GM18519 (cell line): ENCODE measurements at regions not wholly inside any gene's neighbourhood (a gene's known extent, or its start where the extent isn't known, plus 50 kb on each side); places are given as distances from the start of the nearest gene placed in this dataset.

Experiments
- ATAC-seq: cut with Tn5 transposase; IDR thresholded peaks from one replicate; pipeline ENCODE4 v1.9.1; 2021; ENCODE audit warnings: mild to moderate bottlenecking, moderate library complexity; ENCODE audit not compliant: unreplicated experiment, low FRiP score

DNA sequence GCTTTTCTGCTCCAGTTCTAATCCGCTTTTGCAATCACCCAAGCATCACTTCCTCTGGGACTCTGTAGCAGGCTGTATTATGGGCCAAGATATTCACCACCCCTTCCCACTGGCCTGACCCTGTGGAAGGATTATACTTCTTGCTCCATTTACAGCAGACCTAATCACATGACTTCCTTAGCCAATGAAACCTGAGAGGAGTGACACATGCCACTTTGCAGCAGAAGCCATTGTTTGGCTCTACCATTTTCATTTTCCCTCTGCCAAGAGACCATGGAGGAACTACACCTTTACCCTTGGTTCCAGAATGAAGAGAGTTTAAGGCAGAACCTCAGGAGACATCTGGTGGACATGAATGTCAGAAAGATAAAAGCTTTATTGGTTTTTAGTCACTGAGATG, 134.9 kb upstream of the HSD17B12 start:
- ATAC-seq: no peak

DNA sequence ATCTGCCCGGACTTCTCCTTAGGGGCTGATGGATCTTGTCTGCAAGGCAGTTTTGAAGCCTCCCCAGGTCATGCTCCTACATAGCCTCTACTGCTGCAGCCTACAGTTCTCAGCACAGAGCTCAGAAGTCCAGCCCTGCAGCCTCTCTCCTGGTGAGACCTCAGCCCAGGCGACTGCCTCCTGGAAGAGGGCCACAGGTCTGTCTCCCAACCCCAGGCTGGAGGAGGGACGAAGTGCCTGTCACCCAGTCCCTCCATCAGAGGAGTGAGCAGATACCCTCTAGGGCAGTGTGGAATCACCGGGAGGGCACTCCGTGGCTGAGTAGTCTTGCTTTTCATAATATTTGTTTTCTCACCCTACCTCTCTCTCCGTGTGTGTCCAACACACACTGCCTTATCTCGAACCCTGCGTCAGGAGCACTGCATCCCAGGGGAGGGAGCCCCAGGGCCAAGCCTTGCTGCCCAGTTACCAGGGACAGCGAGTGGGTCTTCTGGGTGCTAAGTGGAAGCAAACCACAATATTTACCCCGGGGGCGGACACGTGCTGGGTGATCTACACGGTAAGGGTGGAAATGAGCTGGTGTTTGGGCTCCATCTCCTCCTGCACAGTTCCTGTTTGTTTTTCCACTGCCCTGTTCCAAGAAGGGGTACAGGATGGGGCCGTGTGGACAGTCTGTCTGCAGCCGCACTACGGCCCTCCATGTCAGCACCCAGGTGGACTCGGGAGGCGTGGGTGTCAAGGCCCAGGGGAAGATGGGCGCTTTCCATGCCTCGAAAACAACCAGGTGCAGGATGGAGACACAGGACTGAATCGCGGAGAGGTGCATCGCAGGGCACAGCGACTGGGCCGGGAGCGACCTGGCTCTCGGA, 133.7 kb upstream of the HSD17B12 start:
- ATAC-seq: no peak

DNA sequence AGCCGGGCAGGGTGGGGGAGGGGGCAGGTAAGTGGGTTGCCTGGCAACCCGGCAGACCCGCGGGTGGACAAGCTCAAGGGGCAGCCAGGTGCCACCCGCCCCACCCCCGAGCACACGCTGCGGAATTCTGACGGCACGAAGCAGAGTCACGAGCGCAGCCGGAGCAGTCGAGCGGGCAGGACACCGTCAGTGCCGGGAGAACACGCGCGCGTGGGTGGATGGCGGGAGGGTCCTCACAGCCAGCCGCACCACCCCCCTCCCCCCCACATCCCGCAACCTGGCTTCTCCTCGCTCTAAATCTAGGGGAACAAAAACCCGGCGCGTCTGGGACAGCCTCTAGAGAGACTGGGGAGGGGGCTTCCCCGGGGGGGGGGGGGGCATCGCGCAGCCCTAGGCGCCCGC, 133.1 kb upstream of the HSD17B12 start:
- no peak for ATAC-seq

DNA sequence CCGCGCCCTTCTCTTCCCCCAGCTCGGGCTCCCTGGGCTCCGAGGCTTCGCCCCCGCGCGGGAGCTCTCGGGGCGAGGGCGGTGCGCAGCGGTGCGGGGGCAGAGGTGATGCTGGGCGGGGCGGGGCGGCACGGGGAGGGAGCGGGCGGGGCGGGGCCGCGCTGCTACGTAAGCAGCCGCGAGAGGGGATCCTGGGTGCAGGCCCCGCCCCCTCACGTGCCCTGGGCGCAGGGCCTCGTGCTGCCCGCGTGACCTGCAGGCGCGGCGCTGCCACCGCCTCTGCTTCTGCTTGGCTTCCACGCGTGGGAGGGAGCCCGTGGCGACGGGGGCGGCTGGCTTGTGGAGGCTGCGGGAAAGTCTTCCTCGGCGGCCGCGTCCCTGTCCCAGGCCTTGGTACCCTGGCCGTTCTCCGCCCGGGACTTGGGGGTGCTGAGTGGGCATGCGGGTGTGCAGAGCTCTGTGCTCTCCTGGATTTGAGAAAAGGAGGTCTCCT, 132.6 kb upstream of the HSD17B12 start:
- no peak for ATAC-seq

DNA sequence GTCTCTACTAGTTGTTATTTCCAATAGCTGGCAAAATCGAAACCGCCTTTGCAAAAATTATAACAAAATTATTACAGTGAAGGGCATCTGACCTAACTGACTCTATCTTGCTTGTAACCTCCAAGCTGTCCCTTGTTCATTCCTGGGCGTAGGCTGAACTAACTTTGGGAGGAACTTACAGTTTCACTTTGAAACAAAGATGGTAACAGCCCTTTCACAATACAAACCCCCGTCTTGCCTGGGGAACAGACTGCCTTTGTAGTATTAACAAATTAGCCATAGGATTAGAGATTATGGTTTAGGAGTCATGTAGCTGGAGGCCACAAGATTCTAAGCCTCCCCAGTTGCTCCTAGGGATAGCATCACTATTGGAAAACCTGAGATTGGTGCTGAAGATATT, 131.6 kb upstream of the HSD17B12 start:
- no peak for ATAC-seq

DNA sequence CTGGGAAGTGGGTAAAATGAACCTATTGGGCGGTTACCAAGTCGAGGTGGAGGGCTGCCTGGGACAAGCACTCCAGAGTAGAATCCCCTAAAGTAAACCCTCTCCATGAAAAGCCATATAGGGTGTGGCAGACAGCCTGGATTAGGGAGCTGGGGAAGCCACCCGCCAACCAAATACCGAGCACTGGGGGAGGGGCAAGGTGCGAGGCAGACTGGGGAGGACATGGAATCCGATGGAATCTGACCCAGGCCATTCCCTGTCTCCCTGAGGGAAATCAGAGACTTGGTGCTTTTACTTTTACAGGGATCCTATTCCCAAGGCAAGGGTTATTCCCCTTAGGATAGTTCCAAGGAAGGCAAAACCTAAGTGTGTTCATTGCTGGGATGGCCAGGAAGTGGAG, 130.9 kb upstream of the HSD17B12 start:
- no peak for ATAC-seq

DNA sequence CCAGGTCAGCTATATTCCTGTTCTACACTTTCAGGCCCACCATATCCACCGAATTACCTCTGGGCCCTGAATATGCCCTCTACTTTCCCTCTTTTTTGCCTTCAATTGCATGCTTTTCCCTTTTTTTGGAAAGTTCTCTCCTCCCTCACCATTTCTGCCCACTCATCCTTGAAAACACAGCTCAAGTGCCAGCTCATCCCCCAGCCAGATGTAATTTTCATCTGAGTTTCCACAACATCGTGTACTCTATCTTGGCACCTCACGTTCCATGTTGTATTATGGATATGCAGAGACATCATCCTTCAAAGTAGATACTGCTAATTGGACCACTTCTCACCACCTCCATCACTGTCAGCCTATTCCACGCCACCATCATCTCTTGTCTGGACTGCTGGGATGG, 129.8 kb upstream of the HSD17B12 start:
- ATAC-seq: no peak

DNA sequence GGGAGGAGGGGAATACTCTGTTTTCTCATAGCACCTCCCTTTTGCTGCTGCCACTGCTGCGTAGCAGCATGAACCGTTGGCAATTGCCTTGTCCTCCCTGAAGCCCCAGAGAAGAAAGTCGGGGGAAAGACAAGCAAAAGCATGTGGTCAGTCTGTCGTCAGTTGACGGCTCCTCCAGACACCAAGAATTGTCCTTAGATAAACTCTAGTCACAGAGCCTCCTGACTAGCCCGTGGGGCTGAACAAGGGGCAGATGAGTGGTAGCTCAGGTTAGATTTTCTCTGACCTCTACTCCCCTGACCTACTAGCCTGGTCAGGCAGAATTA, 126.4 kb upstream of the HSD17B12 start:
- ATAC-seq: no peak

DNA sequence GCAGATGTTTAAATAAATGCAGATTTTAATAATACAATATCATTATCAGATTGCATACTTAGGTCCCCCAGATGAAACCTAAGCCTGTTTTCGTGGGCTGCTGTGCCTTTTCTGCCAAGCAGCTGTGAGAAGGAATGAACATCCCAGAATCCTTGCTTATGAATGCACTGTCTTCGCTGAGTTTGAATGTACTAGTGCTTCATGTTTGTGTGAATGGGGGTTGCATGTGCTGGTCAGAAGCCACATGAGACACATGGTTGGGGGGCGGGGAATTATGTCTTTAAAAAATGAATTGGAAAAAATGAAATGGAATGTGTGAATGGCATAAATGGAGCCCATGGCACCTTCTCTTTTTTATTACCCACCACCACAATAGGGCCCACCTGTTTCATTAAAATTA, 125.4 kb upstream of the HSD17B12 start:
- ATAC-seq: no peak

DNA sequence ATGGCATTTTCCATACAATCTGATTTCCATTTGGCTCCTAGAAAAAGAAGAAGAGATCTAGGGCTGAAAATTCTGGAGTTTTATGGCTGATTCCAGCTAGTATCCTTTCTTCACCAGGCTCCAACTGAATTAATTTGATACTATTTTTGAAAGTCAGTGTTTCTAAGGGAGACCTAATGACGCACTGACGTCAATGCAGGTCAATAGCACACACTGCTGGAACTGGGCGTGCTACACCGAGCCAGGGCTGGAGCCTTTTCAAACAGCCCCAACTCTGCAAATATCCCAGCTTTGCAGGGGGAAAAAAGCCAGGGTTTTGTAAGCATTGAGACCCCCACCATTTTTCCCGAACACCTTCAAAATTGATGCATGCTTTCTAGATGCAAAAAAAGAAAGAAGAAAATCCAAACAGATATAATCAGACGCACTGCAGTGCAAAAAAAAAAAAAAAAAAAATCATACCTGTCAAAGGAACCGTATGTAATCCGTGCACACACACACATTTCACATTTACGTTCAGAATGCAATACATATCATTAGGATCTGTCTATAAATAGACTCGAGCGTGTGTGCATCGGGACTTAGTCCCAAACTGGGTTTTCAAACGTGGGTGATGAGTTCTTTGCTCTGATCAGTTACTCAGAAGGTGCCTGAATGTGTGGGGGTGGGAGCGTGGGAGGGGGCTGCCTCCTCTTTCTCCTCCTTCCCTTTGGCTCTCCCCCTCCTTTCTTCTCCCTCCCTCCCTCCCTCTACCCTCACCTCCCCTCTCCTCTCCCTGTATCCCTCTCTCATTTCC, 124.5 kb upstream of the HSD17B12 start:
- ATAC-seq: no peak

DNA sequence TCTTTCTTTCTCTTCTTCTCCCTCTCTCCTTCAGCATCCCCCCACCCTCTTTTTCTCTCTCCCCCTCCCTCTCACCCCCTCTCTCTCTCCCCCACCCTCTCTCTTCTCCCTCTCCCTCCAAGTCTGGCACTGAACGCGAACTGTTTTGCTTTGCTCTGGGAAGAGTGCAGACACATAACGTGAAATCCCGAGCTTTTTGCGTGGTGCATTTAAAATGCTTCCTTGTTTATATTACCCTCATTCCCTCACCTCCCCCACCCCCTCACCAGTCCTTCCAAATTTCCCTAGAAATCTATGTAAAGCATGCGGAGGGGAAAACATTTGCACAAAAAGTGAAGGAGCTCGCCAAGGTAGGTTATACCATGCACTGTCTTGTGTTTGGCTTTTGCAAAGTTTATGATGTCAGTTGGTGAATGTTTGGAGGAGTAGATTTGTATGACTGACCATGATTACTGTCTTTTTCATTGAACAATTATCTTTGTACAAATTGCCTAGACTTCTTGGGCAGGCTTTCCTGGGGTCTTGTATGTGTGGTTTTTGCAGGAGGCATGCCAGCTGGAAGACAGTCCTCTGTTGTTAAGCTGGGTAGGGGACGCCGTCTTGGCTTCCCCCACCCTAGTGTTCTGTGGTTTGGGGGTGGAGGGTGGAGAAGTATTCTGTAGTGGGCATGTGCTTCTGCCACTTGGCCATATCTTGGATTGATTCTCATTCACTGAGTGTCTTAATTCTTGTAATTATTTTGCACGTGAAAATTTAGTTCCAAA, 123.7 kb upstream of the HSD17B12 start:
- ATAC-seq: no peak

DNA sequence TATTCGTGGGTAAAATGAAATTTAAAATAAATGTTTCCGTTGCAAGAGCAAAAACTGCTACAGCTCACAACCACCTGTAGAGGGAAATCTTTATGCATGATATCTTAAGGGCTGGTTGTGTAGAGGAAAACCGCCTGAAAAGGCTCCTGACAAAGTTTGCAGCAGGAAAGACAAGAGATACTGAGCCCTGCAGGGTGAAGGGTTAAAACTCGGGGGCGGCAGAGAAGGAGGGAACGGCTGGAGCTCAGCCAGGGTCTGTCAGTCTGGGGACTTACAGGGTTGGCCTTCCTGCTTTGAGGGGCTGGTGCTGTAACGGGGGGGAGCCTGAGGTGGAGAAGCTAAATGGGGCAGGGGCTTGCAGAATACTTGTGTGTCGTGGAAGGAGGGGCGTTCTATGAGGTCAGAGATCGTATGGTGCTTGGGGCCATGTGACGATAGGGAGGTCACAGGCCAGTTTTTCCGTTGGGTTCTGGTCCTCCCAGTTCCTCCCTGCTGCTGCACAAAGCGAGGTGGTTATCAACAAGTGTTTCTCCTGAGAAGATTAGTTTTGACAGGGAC, 122.9 kb upstream of the HSD17B12 start:
- no peak for ATAC-seq

DNA sequence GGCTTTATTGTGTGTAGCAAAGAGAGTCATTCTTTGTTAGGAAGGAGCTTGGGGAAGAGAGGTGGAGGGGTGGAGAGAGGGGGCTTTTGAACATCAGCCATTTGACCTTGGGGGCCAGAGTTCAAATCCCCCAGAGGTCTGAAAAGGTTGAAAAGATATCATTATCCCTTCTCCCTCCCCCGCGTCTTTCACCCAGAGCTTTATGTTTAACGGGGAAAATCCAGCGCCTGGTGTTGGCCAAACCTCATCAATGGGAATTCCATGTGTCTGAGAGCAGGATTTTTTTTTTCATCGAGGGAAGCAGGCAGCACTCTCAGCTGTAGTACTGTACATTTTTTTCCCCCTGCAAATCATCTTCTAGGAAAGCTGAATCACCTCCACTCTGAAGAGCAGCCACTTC, 122.4 kb upstream of the HSD17B12 start:
- no peak for ATAC-seq

DNA sequence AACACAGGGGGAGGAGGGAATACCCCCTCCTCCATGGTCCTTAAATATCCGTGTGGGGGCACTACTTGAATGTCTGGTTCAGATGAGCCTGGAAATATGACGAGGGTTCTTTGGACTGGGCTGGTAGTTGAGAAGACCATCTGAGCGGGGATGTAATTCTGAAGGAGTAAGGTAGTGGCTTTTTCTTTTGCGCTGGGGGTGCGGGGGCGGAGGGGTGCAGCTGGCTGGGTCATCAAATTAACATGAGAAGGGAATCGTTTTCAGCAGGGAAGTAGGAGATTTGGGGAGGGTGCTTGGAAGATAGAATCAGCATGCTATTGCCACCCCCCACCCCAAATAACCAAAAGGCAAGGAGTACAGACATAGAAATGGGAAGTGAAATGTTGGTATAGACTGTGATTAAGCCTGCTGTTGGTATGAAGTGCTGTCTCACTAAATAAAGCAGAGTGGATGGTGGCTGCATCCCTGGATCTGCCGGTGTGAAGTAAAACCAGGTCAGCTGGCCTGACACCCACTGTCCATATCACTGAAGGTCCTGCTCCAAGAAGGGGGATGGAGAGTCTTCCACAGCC, 121.9 kb upstream of the HSD17B12 start:
- ATAC-seq: no peak

DNA sequence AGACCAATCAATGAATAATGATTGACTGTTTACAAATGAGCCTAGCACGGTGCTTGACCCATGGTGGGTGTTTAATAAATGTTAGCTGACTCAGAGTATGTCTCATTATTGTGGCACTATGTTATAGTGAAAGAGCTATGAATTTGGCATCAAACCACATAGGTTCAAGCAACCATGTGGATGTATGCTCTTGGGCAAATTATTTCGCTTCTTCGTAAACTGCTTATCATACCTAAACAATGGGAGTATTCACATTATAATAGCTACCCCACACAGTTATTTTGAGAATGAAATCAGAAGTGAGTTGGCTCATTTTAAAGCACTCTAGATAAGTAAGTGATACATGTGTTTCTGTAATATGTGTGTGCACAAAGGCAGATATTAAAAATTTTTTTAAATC, 118.7 kb upstream of the HSD17B12 start:
- no peak for ATAC-seq

DNA sequence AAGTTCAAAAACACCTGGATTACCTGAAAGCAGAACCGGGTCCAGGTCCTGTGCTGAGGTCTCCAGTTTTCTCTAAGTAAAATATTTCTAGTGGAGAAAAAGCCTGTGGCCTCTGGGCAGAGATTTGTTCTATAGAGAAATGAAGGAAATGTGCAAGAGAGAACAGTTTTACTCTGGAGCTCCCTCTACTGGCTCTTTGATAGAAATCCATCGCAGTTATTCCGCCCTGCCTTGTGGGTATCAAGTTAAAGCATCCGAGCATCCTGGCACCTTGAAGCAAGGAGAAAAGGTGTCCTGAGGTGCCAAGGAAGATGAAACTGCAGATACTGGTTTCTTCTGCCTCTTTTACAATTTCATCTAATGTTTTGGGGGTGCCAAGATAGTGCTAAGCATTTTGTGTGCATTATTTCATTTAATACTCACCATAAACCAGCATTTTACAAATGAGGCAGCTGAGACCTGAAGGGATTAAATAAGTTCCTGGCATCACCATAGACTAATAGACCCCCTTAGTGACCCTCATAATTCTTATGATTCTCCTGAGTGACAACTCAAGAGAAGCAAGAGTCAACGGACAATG, 113.1 kb upstream of the HSD17B12 start:
- no peak for ATAC-seq

DNA sequence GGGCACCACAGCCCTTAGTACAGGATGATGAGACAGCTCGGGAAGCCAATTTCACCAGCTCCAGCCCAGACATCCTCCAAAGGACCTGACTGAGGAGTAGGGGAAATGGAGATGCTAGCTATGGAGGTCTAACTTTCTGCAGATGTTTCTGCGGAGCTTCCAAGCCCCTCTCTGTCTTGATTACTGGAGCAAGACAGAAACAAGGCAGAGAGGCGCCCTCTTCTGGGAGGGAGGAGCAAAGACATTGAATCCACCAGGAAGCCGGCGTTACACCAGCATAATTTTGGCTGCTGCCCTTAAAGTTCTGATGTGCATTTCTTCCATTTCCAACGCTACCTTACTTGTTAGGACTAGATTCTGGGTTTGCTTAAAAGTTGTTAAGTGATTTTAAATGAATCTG, 107.3 kb upstream of the HSD17B12 start:
- no peak for ATAC-seq

DNA sequence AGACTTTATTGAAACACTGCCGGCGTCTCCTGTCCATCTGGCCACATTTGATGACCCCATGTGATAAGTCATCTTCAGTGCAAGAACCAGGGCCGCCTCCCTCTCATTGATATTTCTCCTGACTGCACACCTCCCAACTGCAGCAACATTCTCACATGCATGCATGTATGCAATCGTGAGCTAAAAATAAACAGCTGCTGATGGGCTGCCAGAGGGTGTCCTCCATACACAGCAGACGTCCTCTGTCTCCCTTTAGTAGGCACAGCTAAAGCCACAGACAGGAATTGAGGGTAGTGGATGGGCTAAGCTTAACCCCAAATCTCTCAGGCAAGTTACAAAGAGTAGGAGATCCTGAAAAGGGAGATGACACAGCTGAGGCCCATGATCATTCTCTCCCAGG, 106.7 kb upstream of the HSD17B12 start:
- no peak for ATAC-seq

DNA sequence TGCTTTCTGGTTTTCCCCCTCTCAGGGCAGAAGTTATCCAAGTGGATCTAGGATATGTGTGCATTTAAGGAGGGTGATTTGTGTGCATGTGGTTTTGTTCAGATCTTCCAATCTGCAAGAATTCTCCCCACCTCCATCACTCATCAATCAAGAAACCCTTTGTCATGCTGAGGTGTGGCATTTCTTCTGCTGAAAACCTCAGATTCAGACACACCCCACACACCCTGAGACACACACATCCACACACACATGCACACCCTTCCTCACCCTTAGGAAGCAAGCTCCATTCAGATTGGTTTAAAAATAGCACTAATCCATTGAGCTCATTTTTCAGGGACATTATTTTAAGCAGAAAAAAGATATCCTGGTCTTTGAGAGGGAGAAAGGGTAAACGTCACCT, 106.1 kb upstream of the HSD17B12 start:
- no peak for ATAC-seq
